ENCODE measurements at regions not wholly inside any gene's neighbourhood (a gene's known extent, or its start where the extent isn't known, plus 50 kb on each side); places are given as distances from the start of the nearest gene placed in this dataset.
A peak's percentile ranks its signal among the peaks of the same experiment; 100 is the strongest.

DNA sequence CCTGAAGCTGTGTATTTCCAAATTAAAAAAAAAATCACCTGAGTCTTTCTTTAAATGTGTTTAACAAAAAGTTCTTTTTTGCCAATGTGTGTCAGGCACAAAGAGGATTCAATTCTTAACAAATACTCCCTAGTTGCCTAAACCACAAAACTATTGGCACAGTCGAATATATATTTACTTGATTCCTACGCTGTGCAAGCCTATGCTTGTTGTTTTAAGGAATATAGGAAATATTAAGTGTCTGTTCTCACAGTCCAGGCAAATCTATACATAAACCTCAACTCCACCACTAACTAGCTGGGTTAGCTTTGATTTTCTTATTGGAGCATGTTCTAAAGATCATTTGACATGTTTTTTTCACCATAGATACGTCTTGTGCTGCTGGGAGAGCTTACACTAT is 571.0 kb downstream of the PYDC2 start:
- Histone ChIP-seq H3K36me3 (ENCODE audit: control insufficient read depth, insufficient read depth, low read length) (no peaks in the 10 kb centered on the region), H3K9me3 (ENCODE audit: control insufficient read depth, low read length) (no peaks in the 10 kb centered on the region), H3K4me3 (ENCODE audit: insufficient read depth, low read depth, low read length) (no peak overlapping the region), H3K27me3 (ENCODE audit: control insufficient read depth, insufficient read depth, low read length, poor library complexity, severe bottlenecking) (no peaks in the 10 kb centered on the region), H3K27ac (ENCODE audit: insufficient read depth, low read depth, low read length, poor library complexity, severe bottlenecking) (no peak overlapping the region), H3K4me1 (ENCODE audit: control insufficient read depth, insufficient read depth, low read length) (no peaks in the 10 kb centered on the region)
- WGBS, 2 experiments = 89 to 99% methylated on average over 1 to 3 of the region's 3 CpGs

DNA sequence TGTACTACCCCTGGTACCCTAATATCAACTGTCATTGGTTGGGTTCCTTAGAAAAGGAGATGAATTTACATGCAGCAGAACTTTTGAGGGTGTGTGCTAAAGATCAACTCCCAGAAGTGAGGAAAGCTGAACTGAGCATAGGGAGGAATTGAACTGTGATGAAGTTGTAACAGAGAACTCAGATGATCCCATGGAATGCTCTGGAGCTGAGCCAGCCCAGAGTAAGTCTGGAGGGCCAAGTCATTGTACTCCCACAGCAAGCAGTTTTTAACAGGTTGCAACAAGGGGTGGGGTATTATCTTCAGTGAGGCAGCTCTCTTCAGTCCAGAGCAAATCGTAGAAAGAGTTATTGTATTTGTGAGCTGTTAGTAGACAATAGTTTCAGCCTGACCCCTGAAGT is 572.3 kb downstream of the PYDC2 start:
- peaks cover 5% of the 10 kb centered on the region for H3K4me1 ChIP-seq (ENCODE audit: control insufficient read depth, insufficient read depth, low read length)
- no peaks in the 10 kb centered on the region for H3K36me3 ChIP-seq (ENCODE audit: control insufficient read depth, insufficient read depth, low read length)
- no peaks in the 10 kb centered on the region for H3K9me3 ChIP-seq (ENCODE audit: control insufficient read depth, low read length)
- WGBS, 2 experiments = 95 to 100% methylated on average over 1 of the region's 1 CpG
- no peak overlapping the region for H3K27ac ChIP-seq (ENCODE audit: insufficient read depth, low read depth, low read length, poor library complexity, severe bottlenecking)
- H3K27me3 ChIP-seq (ENCODE audit: control insufficient read depth, insufficient read depth, low read length, poor library complexity, severe bottlenecking) = no peaks in the 10 kb centered on the region
- no peak overlapping the region for H3K4me3 ChIP-seq (ENCODE audit: insufficient read depth, low read depth, low read length)

DNA sequence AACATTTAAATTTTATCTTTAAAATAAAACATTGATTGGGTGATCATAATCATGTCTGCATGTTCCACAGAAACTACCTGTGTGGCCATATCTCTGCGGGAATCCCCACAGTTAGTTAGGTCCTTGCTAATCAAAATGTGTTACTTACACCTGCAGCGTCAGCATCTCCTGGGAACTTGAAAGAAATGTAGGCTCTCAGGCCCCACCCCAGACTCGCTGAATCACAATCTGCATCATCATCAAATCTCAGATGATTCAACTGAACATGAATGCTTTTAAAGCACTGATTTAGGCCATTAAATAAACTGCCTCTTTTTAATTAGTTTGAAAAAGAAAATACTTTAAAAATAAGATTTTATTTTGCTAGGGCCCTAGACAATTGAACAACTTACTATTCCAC is 577.8 kb downstream of the PYDC2 start:
- Histone ChIP-seq H3K27me3 (ENCODE audit: control insufficient read depth, insufficient read depth, low read length, poor library complexity, severe bottlenecking) (no peaks in the 10 kb centered on the region), H3K9me3 (ENCODE audit: control insufficient read depth, low read length) (no peaks in the 10 kb centered on the region), H3K4me3 (ENCODE audit: insufficient read depth, low read depth, low read length) (no peak overlapping the region), H3K4me1 (ENCODE audit: control insufficient read depth, insufficient read depth, low read length) (peaks cover 5% of the 10 kb centered on the region), H3K27ac (ENCODE audit: insufficient read depth, low read depth, low read length, poor library complexity, severe bottlenecking) (no peak overlapping the region), H3K36me3 (ENCODE audit: control insufficient read depth, insufficient read depth, low read length) (no peaks in the 10 kb centered on the region)
- 85 to 96% methylated on average over 3 of the region's 3 CpGs for WGBS, 2 experiments

DNA sequence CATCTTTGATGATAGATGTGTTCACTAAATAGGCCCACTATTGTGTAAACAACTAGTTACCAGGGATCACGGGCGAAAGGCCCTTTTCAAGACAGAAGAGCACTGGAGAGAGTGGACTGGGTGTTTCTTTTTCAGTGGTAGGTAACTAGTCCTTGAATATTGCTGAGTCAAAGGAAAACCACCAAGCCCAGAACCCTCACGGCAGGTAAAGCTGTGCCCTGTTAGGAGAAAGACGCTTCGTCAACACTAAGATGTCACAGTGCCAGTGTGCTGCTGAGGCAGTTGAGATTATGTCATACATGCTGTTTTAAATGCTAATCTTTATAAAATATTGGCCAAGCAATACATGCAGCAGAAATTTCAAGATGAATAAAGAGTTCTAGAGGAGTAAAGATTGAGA is 578.6 kb downstream of the PYDC2 start:
- peaks cover 1% of the 10 kb centered on the region for H3K36me3 ChIP-seq (ENCODE audit: control insufficient read depth, insufficient read depth, low read length)
- no peak overlapping the region for H3K27ac ChIP-seq (ENCODE audit: insufficient read depth, low read depth, low read length, poor library complexity, severe bottlenecking)
- no peaks in the 10 kb centered on the region for H3K27me3 ChIP-seq (ENCODE audit: control insufficient read depth, insufficient read depth, low read length, poor library complexity, severe bottlenecking)
- 81 to 85% methylated on average over 5 of the region's 5 CpGs for WGBS, 2 experiments
- no peaks in the 10 kb centered on the region for H3K9me3 ChIP-seq (ENCODE audit: control insufficient read depth, low read length)
- H3K4me1 ChIP-seq (ENCODE audit: control insufficient read depth, insufficient read depth, low read length) = peaks cover 5% of the 10 kb centered on the region
- H3K4me3 ChIP-seq (ENCODE audit: insufficient read depth, low read depth, low read length) = no peak overlapping the region

GRCh38 chr3:192040282-192041043 is 579.5 kb downstream of the PYDC2 start:
- H3K36me3 ChIP-seq (ENCODE audit: control insufficient read depth, insufficient read depth, low read length) = peaks cover 2% of the 10 kb centered on the region
- no peaks in the 10 kb centered on the region for H3K27me3 ChIP-seq (ENCODE audit: control insufficient read depth, insufficient read depth, low read length, poor library complexity, severe bottlenecking)
- WGBS, 2 experiments = 83 to 100% methylated on average over 3 to 5 of the region's 5 CpGs
- H3K4me3 ChIP-seq (ENCODE audit: insufficient read depth, low read depth, low read length) = no peak overlapping the region
- no peak overlapping the region for H3K27ac ChIP-seq (ENCODE audit: insufficient read depth, low read depth, low read length, poor library complexity, severe bottlenecking)
- H3K4me1 ChIP-seq (ENCODE audit: control insufficient read depth, insufficient read depth, low read length) = peaks cover 5% of the 10 kb centered on the region
- no peaks in the 10 kb centered on the region for H3K9me3 ChIP-seq (ENCODE audit: control insufficient read depth, low read length)

GRCh38 chr3:192042116-192042515 is 581.2 kb downstream of the PYDC2 start:
- 95 to 99% methylated on average over 3 of the region's 3 CpGs for WGBS, 2 experiments
- Histone ChIP-seq H3K36me3 (ENCODE audit: control insufficient read depth, insufficient read depth, low read length) (peaks cover 2% of the 10 kb centered on the region), H3K9me3 (ENCODE audit: control insufficient read depth, low read length) (no peaks in the 10 kb centered on the region), H3K4me1 (ENCODE audit: control insufficient read depth, insufficient read depth, low read length) (peaks cover 5% of the 10 kb centered on the region), H3K27me3 (ENCODE audit: control insufficient read depth, insufficient read depth, low read length, poor library complexity, severe bottlenecking) (no peaks in the 10 kb centered on the region), H3K4me3 (ENCODE audit: insufficient read depth, low read depth, low read length) (no peak overlapping the region), H3K27ac (ENCODE audit: insufficient read depth, low read depth, low read length, poor library complexity, severe bottlenecking) (no peak overlapping the region)

DNA sequence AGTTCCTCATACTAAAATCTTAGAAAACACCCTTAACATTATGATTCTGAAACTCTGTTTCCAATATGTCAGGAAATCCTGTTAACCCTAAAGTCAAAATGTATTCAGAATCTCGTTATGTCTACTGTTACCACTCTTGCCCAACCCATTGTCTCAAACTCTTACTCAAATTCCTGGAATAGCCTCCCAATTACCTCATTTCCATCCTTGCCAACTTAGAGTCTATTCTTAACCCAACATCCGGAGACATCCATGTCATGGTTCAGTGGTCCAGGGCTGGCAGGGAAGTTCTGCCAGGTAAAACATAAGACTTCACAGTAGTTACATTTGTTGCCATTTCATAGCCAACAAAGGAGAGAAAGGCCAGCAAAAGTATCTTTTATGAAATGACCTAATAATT is 593.9 kb downstream of the PYDC2 start:
- WGBS, 2 experiments = 68% methylated on average over 2 of the region's 2 CpGs

GRCh38 chr3:192055946-192056345 is 595.0 kb downstream of the PYDC2 start:
- Histone ChIP-seq H3K27ac (ENCODE audit: insufficient read depth, low read depth, low read length, poor library complexity, severe bottlenecking) (no peak overlapping the region), H3K4me3 (ENCODE audit: insufficient read depth, low read depth, low read length) (no peak overlapping the region), H3K4me1 (ENCODE audit: control insufficient read depth, insufficient read depth, low read length) (peaks cover 16% of the 10 kb centered on the region), H3K36me3 (ENCODE audit: control insufficient read depth, insufficient read depth, low read length) (no peaks in the 10 kb centered on the region), H3K27me3 (ENCODE audit: control insufficient read depth, insufficient read depth, low read length, poor library complexity, severe bottlenecking) (no peaks in the 10 kb centered on the region), H3K9me3 (ENCODE audit: control insufficient read depth, low read length) (no peaks in the 10 kb centered on the region)
- WGBS, 2 experiments = 94 to 98% methylated on average over 3 of the region's 3 CpGs

More for the DNA sequence above, 593.9 kb downstream of the PYDC2 start:
- Histone ChIP-seq H3K27ac (ENCODE audit: insufficient read depth, low read depth, low read length, poor library complexity, severe bottlenecking) (no peak overlapping the region), H3K27me3 (ENCODE audit: control insufficient read depth, insufficient read depth, low read length, poor library complexity, severe bottlenecking) (no peaks in the 10 kb centered on the region), H3K36me3 (ENCODE audit: control insufficient read depth, insufficient read depth, low read length) (no peaks in the 10 kb centered on the region), H3K4me3 (ENCODE audit: insufficient read depth, low read depth, low read length) (no peak overlapping the region), H3K9me3 (ENCODE audit: control insufficient read depth, low read length) (no peaks in the 10 kb centered on the region), H3K4me1 (ENCODE audit: control insufficient read depth, insufficient read depth, low read length) (peaks cover 7% of the 10 kb centered on the region)

DNA sequence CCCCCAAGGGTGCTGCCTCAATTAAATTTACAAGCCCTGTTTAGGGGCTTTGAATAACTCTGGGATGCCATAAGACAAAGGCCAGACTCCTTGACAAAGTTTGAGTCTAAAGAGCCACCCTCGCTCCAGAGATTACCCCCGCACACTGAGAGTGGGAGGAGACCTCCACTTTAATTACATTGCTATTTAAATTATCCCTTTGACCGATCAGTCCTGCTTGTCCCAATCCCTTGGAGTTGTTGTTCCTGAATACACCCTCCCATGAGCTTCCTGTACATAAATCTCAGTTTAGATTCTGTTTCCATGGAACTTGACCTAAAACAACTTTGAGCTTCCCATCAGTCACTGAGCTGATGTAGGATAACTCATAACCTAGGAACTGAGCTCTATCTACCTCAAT is 596.3 kb downstream of the PYDC2 start:
- no peak overlapping the region for H3K4me3 ChIP-seq (ENCODE audit: insufficient read depth, low read depth, low read length)
- H3K9me3 ChIP-seq (ENCODE audit: control insufficient read depth, low read length) = no peaks in the 10 kb centered on the region
- 52 to 64% methylated on average over 3 of the region's 3 CpGs for WGBS, 2 experiments
- H3K36me3 ChIP-seq (ENCODE audit: control insufficient read depth, insufficient read depth, low read length) = no peaks in the 10 kb centered on the region
- no peak overlapping the region for H3K27ac ChIP-seq (ENCODE audit: insufficient read depth, low read depth, low read length, poor library complexity, severe bottlenecking)
- peaks cover 16% of the 10 kb centered on the region for H3K4me1 ChIP-seq (ENCODE audit: control insufficient read depth, insufficient read depth, low read length)
- H3K27me3 ChIP-seq (ENCODE audit: control insufficient read depth, insufficient read depth, low read length, poor library complexity, severe bottlenecking) = no peaks in the 10 kb centered on the region

DNA sequence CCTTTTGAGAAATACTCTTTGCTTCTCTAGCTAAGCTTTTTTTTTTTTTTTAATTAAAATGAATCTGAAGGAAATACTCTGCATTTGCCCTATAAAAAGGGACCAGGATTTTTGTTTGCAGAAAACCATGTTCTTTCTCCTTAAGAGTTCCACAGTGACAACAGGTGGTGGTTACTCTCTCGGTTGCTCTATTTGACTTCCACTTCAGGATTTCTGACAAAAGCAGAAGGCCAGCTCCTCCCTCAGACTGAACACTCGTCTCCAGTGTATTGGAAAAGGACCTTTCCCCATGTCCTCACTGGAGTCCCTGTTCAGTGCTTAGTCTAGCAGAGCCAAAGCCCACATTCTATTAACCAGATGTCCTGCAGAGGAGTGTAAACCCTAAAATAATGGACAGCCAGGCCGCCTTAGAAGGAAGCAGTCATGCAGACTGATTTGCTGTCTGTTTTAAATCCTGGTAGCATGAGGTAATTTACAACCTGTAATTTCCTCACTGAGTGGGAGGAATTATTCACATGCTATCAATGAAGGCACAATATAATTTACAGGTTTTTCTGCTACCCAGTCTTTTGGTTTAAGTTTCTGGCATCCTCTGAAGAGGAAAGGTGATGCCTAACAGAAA is 599.3 kb downstream of the PYDC2 start:
- peaks cover 18% of the 10 kb centered on the region for H3K4me1 ChIP-seq (ENCODE audit: control insufficient read depth, insufficient read depth, low read length)
- H3K36me3 ChIP-seq (ENCODE audit: control insufficient read depth, insufficient read depth, low read length) = no peaks in the 10 kb centered on the region
- no peaks in the 10 kb centered on the region for H3K9me3 ChIP-seq (ENCODE audit: control insufficient read depth, low read length)
- no peak overlapping the region for H3K4me3 ChIP-seq (ENCODE audit: insufficient read depth, low read depth, low read length)
- H3K27me3 ChIP-seq (ENCODE audit: control insufficient read depth, insufficient read depth, low read length, poor library complexity, severe bottlenecking) = no peaks in the 10 kb centered on the region
- H3K27ac ChIP-seq (ENCODE audit: insufficient read depth, low read depth, low read length, poor library complexity, severe bottlenecking) = peak overlapping the region; percentile 33
- WGBS, 2 experiments = 12 to 28% methylated on average over 3 of the region's 3 CpGs
